ENCODE measurements at regions not wholly inside any gene's neighbourhood (a gene's known extent, or its start where the extent isn't known, plus 50 kb on each side); places are given as distances from the start of the nearest gene placed in this dataset.

DNA sequence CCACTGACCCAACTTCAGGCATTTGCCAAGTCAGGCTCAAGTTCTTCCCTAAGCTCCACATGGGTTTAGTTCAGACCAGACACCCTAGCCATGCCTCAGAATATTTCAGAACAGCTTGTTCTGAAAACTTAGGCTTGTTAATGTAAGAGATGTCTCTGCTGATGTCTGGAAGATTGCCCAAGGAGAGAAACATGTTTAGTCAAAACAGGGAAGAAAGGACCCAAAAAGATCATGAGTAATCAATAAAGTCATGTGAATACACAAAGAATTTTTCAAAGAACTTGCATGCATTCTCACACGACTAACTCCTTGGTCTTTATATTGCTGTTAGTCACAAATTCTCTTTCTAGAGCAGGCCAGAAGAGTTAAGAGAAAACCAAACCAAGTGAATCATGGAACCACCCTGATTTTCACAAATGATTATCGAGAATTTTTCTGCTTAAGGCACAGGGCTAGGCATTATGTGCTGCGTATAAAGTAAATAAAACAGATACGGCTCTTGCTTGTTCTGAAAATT, 158.1 kb upstream of the HMHB1 start:
- no peak overlapping the region for H3K4me3 ChIP-seq (ENCODE audit: low read depth, low read length)
- DNase-seq (ENCODE audit: low read depth), result no peak
- TF ChIP-seq CTCF (IDR thresholded peaks at IDR 0.05; ENCODE audit: insufficient read depth, low read depth, low read length, missing control alignments), result no peak

- DNase-seq (ENCODE audit: low read depth), result peak; percentile 33
- no peak for TF ChIP-seq CTCF (IDR thresholded peaks at IDR 0.05; ENCODE audit: insufficient read depth, low read depth, low read length, missing control alignments)
- no peak overlapping the region for H3K4me3 ChIP-seq (ENCODE audit: low read depth, low read length)
Measured at GRCh38 chr5:143653256-143653655, 158.7 kb upstream of the HMHB1 start.

- no peak for TF ChIP-seq CTCF (IDR thresholded peaks at IDR 0.05; ENCODE audit: insufficient read depth, low read depth, low read length, missing control alignments)
- H3K4me3 ChIP-seq (ENCODE audit: low read depth, low read length), result no peak overlapping the region
- DNase-seq (ENCODE audit: low read depth), result peak; percentile 21
Measured at GRCh38 chr5:143652108-143652700, 159.8 kb upstream of the HMHB1 start.

DNA sequence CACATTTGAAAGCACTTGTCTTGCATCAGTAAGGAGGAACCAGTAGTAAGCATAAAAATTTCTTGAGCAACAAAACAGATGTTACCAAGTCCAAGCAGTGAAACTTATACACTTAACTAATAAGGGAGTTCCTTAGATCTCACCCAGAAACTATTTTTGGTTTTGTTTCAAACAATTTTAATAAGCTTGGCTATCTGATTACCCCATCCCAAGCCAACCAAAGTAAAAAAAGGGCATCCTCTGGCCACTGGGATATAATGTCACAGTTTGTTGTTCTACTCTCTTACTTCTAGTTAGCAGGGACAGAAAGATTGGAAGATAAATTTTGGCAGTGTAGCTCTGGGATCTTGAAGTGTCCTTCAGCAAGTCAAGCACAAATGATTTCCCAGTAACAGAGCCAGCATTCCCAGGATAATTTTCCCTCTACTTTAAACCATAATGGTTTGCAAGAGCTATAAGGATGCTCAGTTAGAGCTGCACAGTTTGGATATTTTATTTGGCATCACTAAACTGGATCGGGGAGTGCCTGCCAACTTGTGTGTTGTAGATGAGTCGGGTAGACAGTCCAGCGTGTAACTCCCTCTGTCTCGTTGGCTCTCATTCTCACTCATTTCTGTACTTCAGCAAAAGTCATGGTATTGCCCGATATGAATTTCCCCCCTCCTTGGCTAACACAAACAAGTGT, 161.9 kb upstream of the HMHB1 start:
- TF ChIP-seq CTCF (IDR thresholded peaks at IDR 0.05; ENCODE audit: insufficient read depth, low read depth, low read length, missing control alignments), result no peak
- DNase-seq (ENCODE audit: low read depth), result peak; percentile 52
- H3K4me3 ChIP-seq (ENCODE audit: low read depth, low read length), result no peak overlapping the region

DNA sequence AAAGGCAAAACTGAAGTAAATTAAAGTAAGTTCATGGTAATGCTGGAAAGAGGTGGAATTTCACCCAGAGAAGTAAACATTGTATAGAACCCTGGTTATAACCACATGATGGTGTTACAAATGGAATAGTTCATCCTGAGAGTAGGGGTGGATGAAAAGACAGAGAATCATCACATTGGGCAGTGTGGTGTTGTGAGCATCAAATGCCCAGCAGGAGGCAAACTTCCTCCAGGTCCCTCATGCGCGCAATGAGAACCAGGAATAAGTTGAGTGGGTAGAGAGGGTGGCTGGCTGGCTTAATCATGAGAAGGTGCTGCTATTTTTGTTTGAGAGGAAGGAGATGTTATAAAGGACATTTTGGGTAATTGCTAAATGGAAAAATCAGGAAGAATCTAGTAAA, 163.3 kb upstream of the HMHB1 start:
- no peak overlapping the region for H3K4me3 ChIP-seq (ENCODE audit: low read depth, low read length)
- peak; percentile 39 for DNase-seq (ENCODE audit: low read depth)
- TF ChIP-seq CTCF (IDR thresholded peaks at IDR 0.05; ENCODE audit: insufficient read depth, low read depth, low read length, missing control alignments), result peak; percentile 19

- no peak overlapping the region for H3K4me3 ChIP-seq (ENCODE audit: low read depth, low read length)
- no peak for TF ChIP-seq CTCF (IDR thresholded peaks at IDR 0.05; ENCODE audit: insufficient read depth, low read depth, low read length, missing control alignments)
- DNase-seq (ENCODE audit: low read depth), result no peak
Measured at GRCh38 chr5:143646961-143647360, 165.0 kb upstream of the HMHB1 start.

Measured in GM12865 (cell line).